Endodermal cell (in vitro differentiated cells): ENCODE measurements at regions not wholly inside any gene's neighbourhood (a gene's known extent, or its start where the extent isn't known, plus 50 kb on each side); places are given as distances from the start of the nearest gene placed in this dataset.

ENCODE experiments used
- DNase-seq: peaks from one replicate; pipeline ENCODE4 v3.0.0-alpha.2; 2017
- H3K27ac ChIP-seq: 2 replicates; pipeline ENCODE4 v1.5.1; 2013; ENCODE audit warnings: mild to moderate bottlenecking, low read depth, low read length, moderate library complexity
- H3K27me3 ChIP-seq: 2 replicates; pipeline ENCODE4 v1.6.1; 2013; ENCODE audit warnings: mild to moderate bottlenecking, low read length, moderate library complexity; ENCODE audit not compliant: insufficient read depth, control insufficient read depth, poor library complexity, severe bottlenecking
- H3K36me3 ChIP-seq: 2 replicates; pipeline ENCODE4 v1.7.0; 2013; ENCODE audit warnings: mild to moderate bottlenecking, low read length, moderate library complexity; ENCODE audit not compliant: control insufficient read depth, insufficient read depth
- H3K4me1 ChIP-seq: one replicate; pipeline ENCODE4 v1.7.0; 2013; ENCODE audit warnings: low read length; ENCODE audit not compliant: control insufficient read depth, insufficient read depth
- H3K4me3 ChIP-seq: 2 replicates; pipeline ENCODE4 v1.5.1; 2013; ENCODE audit warnings: mild to moderate bottlenecking, low read length, moderate library complexity
- H3K9ac ChIP-seq: 2 replicates; pipeline ENCODE4 v1.6.1; 2013; ENCODE audit warnings: mild to moderate bottlenecking, low read length, moderate library complexity; ENCODE audit not compliant: poor library complexity, severe bottlenecking; ENCODE audit errors: extremely low read depth
- H3K9me3 ChIP-seq: 2 replicates; pipeline ENCODE4 v1.6.1; 2013; ENCODE audit warnings: mild to moderate bottlenecking, low read length, moderate library complexity; ENCODE audit not compliant: control insufficient read depth
- H3K27ac Mint-ChIP-seq: 2 replicates; pipeline ENCODE4 v1.8.0; 2020; ENCODE audit warnings: mixed read lengths
- H3K27me3 Mint-ChIP-seq: 2 replicates; pipeline ENCODE4 v1.8.0; 2021; ENCODE audit warnings: mild to moderate bottlenecking, mixed read lengths; ENCODE audit not compliant: insufficient read depth
- H3K36me3 Mint-ChIP-seq: 2 replicates; pipeline ENCODE4 v1.8.0; 2020; ENCODE audit warnings: low read depth, mixed read lengths
- H3K4me1 Mint-ChIP-seq: 2 replicates; pipeline ENCODE4 v1.8.0; 2020; ENCODE audit warnings: mixed read lengths
- H3K4me3 Mint-ChIP-seq: 2 replicates; pipeline ENCODE4 v1.8.0; 2020; ENCODE audit warnings: mild to moderate bottlenecking, moderate library complexity, mixed read lengths
- H3K9me3 Mint-ChIP-seq: 2 replicates; pipeline ENCODE4 v1.8.0; 2020; ENCODE audit warnings: mild to moderate bottlenecking, mixed read lengths
- CTCF ChIP-seq: fragments of 200-600 bp; sonication (generic); conservative IDR thresholded peaks from 2 replicates; pipeline ENCODE4 v1.5.0; 2021; ENCODE audit warnings: antibody characterized with exemption, mild to moderate bottlenecking
- WGBS, 2 experiments: methylation state at CpG; one replicate each; pipeline versions ENCODE4 v1.1.5 to v1.1.7; 2013; ENCODE audit warnings: missing lambda C conversion rate in 2 of 2, mixed read lengths in 1 of 2; ENCODE audit not compliant: insufficient coverage in 1 of 2, insufficient read length in 1 of 2; 5-methylcytosine and 5-hydroxymethylcytosine counted together

GRCh38 chr14:65345266-65345665 lies 67.3 kb upstream of the FUT8 start:
- Mint-ChIP-seq H3K4me3 (no peak overlapping the region), H3K36me3 (no peaks in the 10 kb centered on the region), H3K27me3 (peaks cover 4% of the 10 kb centered on the region), H3K27ac (no peak overlapping the region), H3K9me3 (no peaks in the 10 kb centered on the region), H3K4me1 (peaks cover 5% of the 10 kb centered on the region)
- Histone ChIP-seq H3K9ac (no peak overlapping the region), H3K36me3 (no peaks in the 10 kb centered on the region), H3K4me1 (no peaks in the 10 kb centered on the region), H3K27me3 (no peaks in the 10 kb centered on the region), H3K4me3 (no peak overlapping the region), H3K9me3 (no peaks in the 10 kb centered on the region), H3K27ac (no peak overlapping the region)
- no peak for DNase-seq
- no peak for TF ChIP-seq CTCF
- 91 to 100% methylated on average over 1 to 3 of the region's 3 CpGs for WGBS, 2 experiments

DNA sequence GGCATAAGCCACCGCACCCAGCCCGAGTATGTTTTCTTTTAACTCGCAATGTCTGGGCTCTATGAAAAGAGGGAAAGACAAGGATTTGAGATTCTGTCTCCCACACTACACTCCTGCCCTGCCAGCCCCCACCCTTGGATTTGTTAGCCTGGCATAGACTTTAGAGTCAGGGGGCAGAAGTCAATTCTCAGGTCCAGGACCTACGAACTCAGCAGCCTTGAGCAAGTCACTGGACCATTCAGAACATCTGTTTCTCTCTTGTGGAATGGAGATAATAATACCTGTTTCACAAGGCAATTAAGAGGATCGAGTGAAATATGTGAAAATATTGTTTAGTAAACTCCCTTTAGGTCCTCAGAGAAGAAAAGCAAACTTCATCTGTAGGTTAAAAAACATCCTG lies 66.1 kb upstream of the FUT8 start:
- H3K27ac Mint-ChIP-seq = no peak overlapping the region
- WGBS, 2 experiments = 90 to 98% methylated on average over 4 to 5 of the region's 5 CpGs
- H3K36me3 Mint-ChIP-seq = no peaks in the 10 kb centered on the region

DNA sequence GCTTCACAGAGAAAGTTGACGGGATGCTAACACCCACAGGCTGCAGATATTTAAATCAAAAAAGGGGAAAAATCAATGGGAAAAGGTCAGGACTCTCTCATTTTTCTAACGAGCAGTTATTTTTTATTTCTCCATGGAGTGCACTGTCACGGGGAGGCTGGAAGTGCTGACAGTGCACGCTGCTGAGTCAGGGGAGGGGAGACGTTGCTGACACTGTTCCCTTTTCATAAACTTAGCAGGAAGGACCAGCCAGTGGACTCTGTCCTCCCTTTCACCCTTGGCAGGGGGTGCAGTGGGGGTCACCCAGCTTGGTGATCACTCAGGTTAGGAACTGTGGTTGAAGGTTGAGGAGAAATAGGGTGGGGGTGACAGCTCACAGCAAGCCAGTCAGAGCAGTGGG lies 65.6 kb upstream of the FUT8 start:
- H3K27me3 Mint-ChIP-seq = peaks cover 3% of the 10 kb centered on the region
- H3K27ac Mint-ChIP-seq = no peak overlapping the region

More for the DNA sequence above, 66.1 kb upstream of the FUT8 start:
- DNase-seq = no peak
- TF ChIP-seq CTCF = no peak
- Mint-ChIP-seq H3K27me3 (peaks cover 4% of the 10 kb centered on the region), H3K9me3 (no peaks in the 10 kb centered on the region), H3K4me3 (no peak overlapping the region), H3K4me1 (peaks cover 5% of the 10 kb centered on the region)
- no peak overlapping the region for H3K27ac ChIP-seq
- H3K4me3 ChIP-seq = no peak overlapping the region
- no peaks in the 10 kb centered on the region for H3K27me3 ChIP-seq
- no peaks in the 10 kb centered on the region for H3K4me1 ChIP-seq
- H3K36me3 ChIP-seq = no peaks in the 10 kb centered on the region
- H3K9me3 ChIP-seq = no peaks in the 10 kb centered on the region
- H3K9ac ChIP-seq = no peak overlapping the region

More for the DNA sequence above, 65.6 kb upstream of the FUT8 start:
- no peaks in the 10 kb centered on the region for H3K36me3 ChIP-seq
- H3K4me1 ChIP-seq = no peaks in the 10 kb centered on the region
- H3K27ac ChIP-seq = no peak overlapping the region
- H3K9ac ChIP-seq = no peak overlapping the region
- no peak for TF ChIP-seq CTCF
- no peaks in the 10 kb centered on the region for H3K36me3 Mint-ChIP-seq
- no peaks in the 10 kb centered on the region for H3K9me3 Mint-ChIP-seq
- no peak overlapping the region for H3K4me3 ChIP-seq
- no peak for DNase-seq
- no peak overlapping the region for H3K4me3 Mint-ChIP-seq
- H3K9me3 ChIP-seq = no peaks in the 10 kb centered on the region
- no peaks in the 10 kb centered on the region for H3K27me3 ChIP-seq
- peaks cover 5% of the 10 kb centered on the region for H3K4me1 Mint-ChIP-seq
- 57 to 89% methylated on average over 3 to 5 of the region's 5 CpGs for WGBS, 2 experiments
